ENCODE measurements at regions not wholly inside any gene's neighbourhood (a gene's known extent, or its start where the extent isn't known, plus 50 kb on each side); places are given as distances from the start of the nearest gene placed in this dataset.
A peak's percentile ranks its signal among the peaks of the same experiment; 100 is the strongest.

DNA sequence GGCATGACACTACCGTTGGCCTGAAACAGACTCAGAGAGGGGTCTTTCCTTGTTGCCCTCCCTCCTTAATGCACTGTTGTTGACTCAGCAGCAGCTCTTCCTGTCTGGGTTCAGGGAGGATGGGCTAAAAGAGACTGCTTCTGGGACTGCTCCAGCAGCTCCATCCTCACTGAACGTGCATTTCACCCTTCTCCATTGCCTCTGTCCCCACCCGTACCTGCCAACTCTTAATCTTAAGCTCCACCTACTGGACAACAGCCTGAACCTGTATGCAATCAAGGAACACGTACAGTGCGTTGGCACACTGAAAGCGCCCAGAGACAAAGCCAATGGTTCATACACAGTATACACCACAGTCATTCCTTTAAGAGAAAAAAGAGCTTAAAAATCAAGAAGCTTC is 230.8 kb upstream of the RAB6C start:
- 2% methylated on average over 6 of the region's 6 CpGs for WGBS (ENCODE audit: insufficient coverage, low coverage, missing lambda C conversion rate)
- CTCF ChIA-PET (ENCODE audit: low intra/inter-chr PET ratio), result no interaction called here
- intact Hi-C loops (cut with micrococcal nuclease), result no loop called here

More for the DNA sequence above, 230.8 kb upstream of the RAB6C start:
- no peaks in the 10 kb centered on the region for H3K4me1 ChIP-seq (replicated peaks in 1 of 2; ENCODE audit: control insufficient read depth in 2 of 2, insufficient read depth in 2 of 2, low read length in 2 of 2)
- in situ Hi-C loops (cut with MboI), result no loop called here
- no peaks in the 10 kb centered on the region; the same call in 1 of the 2 replicates for H4K20me1 ChIP-seq (replicated peaks; ENCODE audit: control insufficient read depth, insufficient read depth, low read length)
- ATAC-seq (peak; percentile 66; the same call in 2 of the 3 replicates), FAIRE-seq (peak; percentile 32), DNase-seq (ENCODE audit: extremely low read depth in 1 of 4, low spot score in 3 of 4) (peak in 2 of 4 experiments; percentile 19 to 23)
- no peak overlapping the region for H3K4me2 ChIP-seq (ENCODE audit: insufficient read depth, low read length)
- no peaks in the 10 kb centered on the region for H3K9me1 ChIP-seq (ENCODE audit: control insufficient read depth, insufficient read depth, low read length)
- no peak overlapping the region for H3K9ac ChIP-seq (ENCODE audit: insufficient read depth in 1 of 2, low read depth in 2 of 2, low read length in 2 of 2)
- no peaks in the 10 kb centered on the region for H3K9me3 ChIP-seq (replicated peaks; ENCODE audit: control insufficient read depth, insufficient read depth, low read depth, low read length)
- no peak overlapping the region for H3K27ac ChIP-seq (ENCODE audit: extremely low read depth, low read depth, low read length)
- H3K27me3 ChIP-seq (ENCODE audit: control insufficient read depth in 2 of 2, insufficient read depth in 2 of 2, low read length in 2 of 2), result peaks cover 0 to 11% of the 10 kb centered on the region in 2 experiments; a peak in 4 of 5 replicates
- BruUV-seq (replicated peaks), result no TSS peak
- H2AFZ ChIP-seq (ENCODE audit: low read depth, low read length), result no peak overlapping the region
- no peaks in the 10 kb centered on the region for H3K79me2 ChIP-seq (ENCODE audit: control insufficient read depth, insufficient read depth, low read length)
- TF ChIP-seq RAD21 (CRISPR knock-in tag; conservative IDR thresholded peaks at IDR 0.05 in 1 of 2, IDR thresholded peaks at IDR 0.05 in 1 of 2) (peak in 1 of 2 experiments; percentile 25; a peak in 1 of 4 replicates), REST (IDR thresholded peaks at IDR 0.05; ENCODE audit: borderline replicate concordance) (peak; percentile 15; the same call in 1 of the 2 replicates), REST (CRISPR knock-in tag; IDR thresholded peaks at IDR 0.05; ENCODE audit: low read depth) (no peak), CTCF (IDR thresholded peaks at IDR 0.05 in 2 of 3, conservative IDR thresholded peaks at IDR 0.05 in 1 of 3; ENCODE audit: insufficient read depth in 2 of 3, low read depth in 1 of 3, low read length in 3 of 3) (peak; percentile 24 to 37 (median 30); a peak in 4 of 6 replicates), ZNF592 (IDR thresholded peaks at IDR 0.05) (no peak)
- no peaks in the 10 kb centered on the region for H3K36me3 ChIP-seq (ENCODE audit: control insufficient read depth, insufficient read depth, low read length)
- no peak overlapping the region for H3K4me3 ChIP-seq
- POLR2A ChIA-PET, result interaction anchor here (1.3 to 1.5 kb wide), 2 partner anchors 10 to 16 kb away, joined by 3 to 4 read pairs; no protein-coding TSS in a partner anchor
